ENCODE measurements at regions not wholly inside any gene's neighbourhood (a gene's known extent, or its start where the extent isn't known, plus 50 kb on each side); places are given as distances from the start of the nearest gene placed in this dataset.

DNA sequence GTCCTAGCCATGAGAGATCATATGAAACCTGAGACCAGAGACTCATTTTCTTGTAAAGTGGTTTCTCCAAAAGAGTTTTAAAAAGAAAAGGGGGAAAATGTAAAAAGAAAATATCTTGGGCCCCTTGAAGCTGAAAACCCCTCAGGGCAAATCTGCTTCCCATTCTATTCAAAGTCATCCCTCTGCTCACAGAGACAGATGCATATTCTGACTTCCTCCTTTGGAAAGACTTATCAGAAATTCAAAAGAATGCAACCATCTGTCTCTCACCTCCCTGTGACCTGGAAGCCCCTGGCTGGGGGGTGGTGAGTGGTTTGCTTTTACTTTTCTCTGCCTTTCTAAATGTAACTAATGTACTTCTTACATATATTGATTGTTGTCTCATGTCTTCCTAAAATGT is 1154.8 kb downstream of the NSUN3 start:
- TF ChIP-seq, protein P1, sequence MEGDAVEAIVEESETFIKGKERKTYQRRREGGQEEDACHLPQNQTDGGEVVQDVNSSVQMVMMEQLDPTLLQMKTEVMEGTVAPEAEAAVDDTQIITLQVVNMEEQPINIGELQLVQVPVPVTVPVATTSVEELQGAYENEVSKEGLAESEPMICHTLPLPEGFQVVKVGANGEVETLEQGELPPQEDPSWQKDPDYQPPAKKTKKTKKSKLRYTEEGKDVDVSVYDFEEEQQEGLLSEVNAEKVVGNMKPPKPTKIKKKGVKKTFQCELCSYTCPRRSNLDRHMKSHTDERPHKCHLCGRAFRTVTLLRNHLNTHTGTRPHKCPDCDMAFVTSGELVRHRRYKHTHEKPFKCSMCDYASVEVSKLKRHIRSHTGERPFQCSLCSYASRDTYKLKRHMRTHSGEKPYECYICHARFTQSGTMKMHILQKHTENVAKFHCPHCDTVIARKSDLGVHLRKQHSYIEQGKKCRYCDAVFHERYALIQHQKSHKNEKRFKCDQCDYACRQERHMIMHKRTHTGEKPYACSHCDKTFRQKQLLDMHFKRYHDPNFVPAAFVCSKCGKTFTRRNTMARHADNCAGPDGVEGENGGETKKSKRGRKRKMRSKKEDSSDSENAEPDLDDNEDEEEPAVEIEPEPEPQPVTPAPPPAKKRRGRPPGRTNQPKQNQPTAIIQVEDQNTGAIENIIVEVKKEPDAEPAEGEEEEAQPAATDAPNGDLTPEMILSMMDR (IDR thresholded peaks at IDR 0.05), result no peak
- no peak for TF ChIP-seq POLR2AphosphoS5 (IDR thresholded peaks at IDR 0.05)
- no peak for TF ChIP-seq POLR2A (IDR thresholded peaks at IDR 0.05; ENCODE audit: low read depth)
- TF ChIP-seq EP300 (IDR thresholded peaks at IDR 0.05), result no peak
